ENCODE measurements at regions not wholly inside any gene's neighbourhood (a gene's known extent, or its start where the extent isn't known, plus 50 kb on each side); places are given as distances from the start of the nearest gene placed in this dataset.

DNA sequence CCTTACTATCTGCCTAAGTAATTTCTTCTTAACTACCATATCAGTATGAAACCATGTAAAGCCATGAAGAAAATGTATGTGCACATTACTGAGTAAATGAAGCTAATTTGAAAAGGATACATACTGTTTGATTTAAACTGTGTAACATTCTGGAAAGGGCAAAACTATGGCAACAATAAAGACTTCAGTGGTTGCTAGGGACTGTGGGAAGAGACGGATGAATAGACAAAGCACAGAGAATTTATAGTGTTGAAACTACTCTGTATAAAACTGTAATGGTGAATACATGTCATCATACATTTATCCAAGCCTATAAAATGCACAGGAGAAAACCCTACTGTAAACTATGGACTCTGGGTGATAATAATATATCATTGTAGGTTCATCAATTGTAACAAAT, 1103.7 kb upstream of the EPHA6 start:
- TF ChIP-seq, protein P1, sequence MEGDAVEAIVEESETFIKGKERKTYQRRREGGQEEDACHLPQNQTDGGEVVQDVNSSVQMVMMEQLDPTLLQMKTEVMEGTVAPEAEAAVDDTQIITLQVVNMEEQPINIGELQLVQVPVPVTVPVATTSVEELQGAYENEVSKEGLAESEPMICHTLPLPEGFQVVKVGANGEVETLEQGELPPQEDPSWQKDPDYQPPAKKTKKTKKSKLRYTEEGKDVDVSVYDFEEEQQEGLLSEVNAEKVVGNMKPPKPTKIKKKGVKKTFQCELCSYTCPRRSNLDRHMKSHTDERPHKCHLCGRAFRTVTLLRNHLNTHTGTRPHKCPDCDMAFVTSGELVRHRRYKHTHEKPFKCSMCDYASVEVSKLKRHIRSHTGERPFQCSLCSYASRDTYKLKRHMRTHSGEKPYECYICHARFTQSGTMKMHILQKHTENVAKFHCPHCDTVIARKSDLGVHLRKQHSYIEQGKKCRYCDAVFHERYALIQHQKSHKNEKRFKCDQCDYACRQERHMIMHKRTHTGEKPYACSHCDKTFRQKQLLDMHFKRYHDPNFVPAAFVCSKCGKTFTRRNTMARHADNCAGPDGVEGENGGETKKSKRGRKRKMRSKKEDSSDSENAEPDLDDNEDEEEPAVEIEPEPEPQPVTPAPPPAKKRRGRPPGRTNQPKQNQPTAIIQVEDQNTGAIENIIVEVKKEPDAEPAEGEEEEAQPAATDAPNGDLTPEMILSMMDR (IDR thresholded peaks at IDR 0.05; ENCODE audit: poor library complexity): no peak
- TF ChIP-seq EZH2phosphoT487 (IDR thresholded peaks at IDR 0.05; ENCODE audit: low read depth, severe bottlenecking, unreplicated experiment): no peak
- TF ChIP-seq EZH2 (IDR thresholded peaks at IDR 0.05; ENCODE audit: borderline replicate concordance): no peak
